ENCODE measurements at regions not wholly inside any gene's neighbourhood (a gene's known extent, or its start where the extent isn't known, plus 50 kb on each side); places are given as distances from the start of the nearest gene placed in this dataset.
"Not testable (repeated sequence)": the region's sequence is repeated elsewhere in the genome, so short reads cannot be mapped to it uniquely, and the experiment has no call there.

DNA sequence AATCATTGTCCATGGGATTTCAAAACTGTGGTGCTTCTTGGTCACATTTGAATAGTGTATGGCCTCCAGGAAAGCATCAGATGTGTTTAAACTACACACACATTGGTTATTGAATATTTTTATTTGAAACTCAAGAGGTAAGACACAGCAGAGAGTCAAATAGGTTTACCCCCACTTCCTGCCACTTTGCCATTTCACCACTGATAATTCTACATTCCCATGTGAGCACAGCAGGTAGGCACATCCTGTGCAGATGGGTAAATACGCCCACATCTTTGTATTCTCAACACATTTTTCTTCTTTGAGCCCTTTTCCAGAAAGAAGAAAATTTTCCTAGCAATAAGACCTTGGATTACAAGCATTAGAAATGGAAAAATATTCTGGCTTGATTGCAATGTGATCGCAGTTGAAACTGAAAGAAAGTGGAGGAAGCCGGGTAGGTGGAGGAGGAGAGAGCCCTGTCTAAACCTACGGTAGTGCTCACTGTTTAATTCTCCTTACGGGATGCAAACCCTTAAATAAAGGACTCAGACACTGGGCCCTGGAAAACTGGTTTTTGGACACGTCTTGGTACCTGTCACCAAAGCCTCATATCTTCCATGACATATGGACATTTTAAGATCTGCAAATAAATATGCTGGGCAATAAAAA lies 167.7 kb downstream of the COG6 start:
- H3K4me3 ChIP-seq, result no peak overlapping the region
- H3K36me3 ChIP-seq, result no peaks in the 10 kb centered on the region
- ATAC-seq (no peak), DNase-seq (no peak)
- no peaks in the 10 kb centered on the region for H3K4me1 ChIP-seq
- intact Hi-C loops (cut with DNase I), result no loop called here
- no peak overlapping the region for H3K27ac ChIP-seq
- no peak for TF ChIP-seq POLR2A (IDR thresholded peaks at IDR 0.05)
- TF ChIP-seq, protein P1, sequence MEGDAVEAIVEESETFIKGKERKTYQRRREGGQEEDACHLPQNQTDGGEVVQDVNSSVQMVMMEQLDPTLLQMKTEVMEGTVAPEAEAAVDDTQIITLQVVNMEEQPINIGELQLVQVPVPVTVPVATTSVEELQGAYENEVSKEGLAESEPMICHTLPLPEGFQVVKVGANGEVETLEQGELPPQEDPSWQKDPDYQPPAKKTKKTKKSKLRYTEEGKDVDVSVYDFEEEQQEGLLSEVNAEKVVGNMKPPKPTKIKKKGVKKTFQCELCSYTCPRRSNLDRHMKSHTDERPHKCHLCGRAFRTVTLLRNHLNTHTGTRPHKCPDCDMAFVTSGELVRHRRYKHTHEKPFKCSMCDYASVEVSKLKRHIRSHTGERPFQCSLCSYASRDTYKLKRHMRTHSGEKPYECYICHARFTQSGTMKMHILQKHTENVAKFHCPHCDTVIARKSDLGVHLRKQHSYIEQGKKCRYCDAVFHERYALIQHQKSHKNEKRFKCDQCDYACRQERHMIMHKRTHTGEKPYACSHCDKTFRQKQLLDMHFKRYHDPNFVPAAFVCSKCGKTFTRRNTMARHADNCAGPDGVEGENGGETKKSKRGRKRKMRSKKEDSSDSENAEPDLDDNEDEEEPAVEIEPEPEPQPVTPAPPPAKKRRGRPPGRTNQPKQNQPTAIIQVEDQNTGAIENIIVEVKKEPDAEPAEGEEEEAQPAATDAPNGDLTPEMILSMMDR (IDR thresholded peaks at IDR 0.05), result no peak
- H3K9me3 ChIP-seq, result no peaks in the 10 kb centered on the region
- no peaks in the 10 kb centered on the region for H3K27me3 ChIP-seq
- 69% methylated on average over 5 of the region's 6 CpGs for WGBS (ENCODE audit: insufficient coverage, low coverage, low lambda C conversion rate, missing lambda C conversion rate)

DNA sequence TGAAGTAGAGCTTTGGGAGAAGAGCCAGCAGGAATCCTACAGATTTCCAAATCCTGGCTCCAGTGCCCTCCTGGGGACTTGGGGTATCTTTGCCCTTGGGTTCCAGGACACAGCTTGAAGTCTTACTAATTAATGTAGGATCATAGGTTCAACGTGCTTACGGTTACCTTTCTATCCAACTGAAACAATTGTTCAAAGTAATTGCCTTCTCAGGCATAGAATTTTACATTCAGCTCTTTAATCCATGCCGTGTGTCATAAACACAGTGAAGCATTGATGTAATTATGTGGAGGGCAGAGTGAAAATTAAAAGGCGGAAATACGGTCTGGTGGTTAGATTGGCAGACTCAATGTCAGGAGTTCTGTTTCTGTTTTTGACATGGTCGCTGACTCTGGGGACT lies 170.4 kb downstream of the COG6 start:
- WGBS (ENCODE audit: insufficient coverage, low coverage, low lambda C conversion rate, missing lambda C conversion rate), result 95% methylated on average over 5 of the region's 6 CpGs

GRCh38 chr13:39835253-39835652 lies 179.8 kb downstream of the COG6 start:
- Histone ChIP-seq H3K4me3 (no peak overlapping the region), H3K4me1 (no peaks in the 10 kb centered on the region), H3K9me3 (no peaks in the 10 kb centered on the region), H3K27me3 (no peaks in the 10 kb centered on the region), H3K27ac (no peak overlapping the region), H3K36me3 (no peaks in the 10 kb centered on the region)
- ATAC-seq, result no peak
- TF ChIP-seq POLR2A (IDR thresholded peaks at IDR 0.05), result no peak
- TF ChIP-seq, protein P1 (IDR thresholded peaks at IDR 0.05), result no peak
- intact Hi-C loops (cut with DNase I), result no loop called here
- DNase-seq, result no peak
- 66% methylated on average over 6 of the region's 7 CpGs for WGBS (ENCODE audit: insufficient coverage, low coverage, low lambda C conversion rate, missing lambda C conversion rate)

More for the DNA sequence above, 170.4 kb downstream of the COG6 start:
- Histone ChIP-seq H3K27me3 (no peaks in the 10 kb centered on the region), H3K4me1 (no peaks in the 10 kb centered on the region), H3K9me3 (no peaks in the 10 kb centered on the region), H3K36me3 (no peaks in the 10 kb centered on the region), H3K27ac (no peak overlapping the region), H3K4me3 (no peak overlapping the region)
- no peak for ATAC-seq
- no peak for DNase-seq
- intact Hi-C loops (cut with DNase I), result no loop called here
- no peak for TF ChIP-seq POLR2A (IDR thresholded peaks at IDR 0.05)
- TF ChIP-seq, protein P1 (IDR thresholded peaks at IDR 0.05), result no peak

- intact Hi-C loops (cut with DNase I), result no loop called here
- DNase-seq (no peak), ATAC-seq (no peak)
- no peaks in the 10 kb centered on the region for H3K36me3 ChIP-seq
- H3K9me3 ChIP-seq, result no peaks in the 10 kb centered on the region
- TF ChIP-seq POLR2A (IDR thresholded peaks at IDR 0.05), result no peak
- TF ChIP-seq, protein P1 (IDR thresholded peaks at IDR 0.05), result no peak
- WGBS (ENCODE audit: insufficient coverage, low coverage, low lambda C conversion rate, missing lambda C conversion rate), result 59% methylated on average over 2 of the region's 2 CpGs
- no peaks in the 10 kb centered on the region for H3K27me3 ChIP-seq
- H3K4me1 ChIP-seq, result no peaks in the 10 kb centered on the region
- no peak overlapping the region for H3K27ac ChIP-seq
- H3K4me3 ChIP-seq, result no peak overlapping the region
Measured at GRCh38 chr13:39836038-39836437, 180.6 kb downstream of the COG6 start.

DNA sequence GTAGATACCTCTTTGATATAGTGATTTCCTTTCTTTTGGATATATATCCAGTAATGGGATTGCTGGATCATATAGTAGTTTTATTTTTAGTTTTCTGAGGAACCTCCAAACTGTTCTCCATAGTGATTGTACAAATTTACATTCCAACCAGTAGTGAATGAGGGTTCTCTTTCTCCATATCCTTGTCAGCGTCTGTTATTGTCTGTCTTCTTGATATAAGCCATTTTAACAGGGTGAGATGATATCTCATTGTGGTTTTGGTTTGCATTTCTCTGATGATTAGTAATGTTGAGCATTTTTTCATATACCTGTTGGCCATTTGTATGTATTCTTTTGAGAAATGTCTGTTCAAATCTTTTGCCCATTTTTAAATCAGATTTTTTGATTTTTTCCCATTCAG lies 182.4 kb downstream of the COG6 start:
- H3K9me3 ChIP-seq; H3K4me1 ChIP-seq; H3K4me3 ChIP-seq; H3K27ac ChIP-seq; intact Hi-C loops (cut with DNase I); H3K27me3 ChIP-seq; ATAC-seq; H3K36me3 ChIP-seq; DNase-seq: not testable (repeated sequence)
- 61% methylated on average over 1 of the region's 1 CpG for WGBS (ENCODE audit: insufficient coverage, low coverage, low lambda C conversion rate, missing lambda C conversion rate)

Measured in right lobe of liver (tissue), 6 donors.